ENCODE measurements at regions not wholly inside any gene's neighbourhood (a gene's known extent, or its start where the extent isn't known, plus 50 kb on each side); places are given as distances from the start of the nearest gene placed in this dataset.

DNA sequence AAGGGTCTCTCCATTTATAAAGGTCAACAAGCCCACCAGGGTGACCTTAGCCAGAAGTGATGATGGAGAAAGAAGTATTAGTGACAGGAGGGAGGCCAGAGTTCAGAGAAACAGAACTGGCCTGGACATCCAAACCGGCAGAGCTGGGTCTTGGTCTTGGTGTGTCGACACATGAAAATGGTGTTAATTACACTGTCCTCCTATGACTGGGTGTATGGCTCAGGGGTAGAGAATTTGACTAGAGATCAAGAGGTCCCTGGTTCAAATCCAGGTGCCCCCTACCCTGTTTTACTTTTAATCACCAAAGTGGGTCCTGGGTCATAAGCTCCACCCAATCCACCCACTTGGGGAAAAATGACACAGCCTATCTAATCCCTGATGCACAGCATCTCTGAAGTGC lies 110.6 kb upstream of the ZNF746 start:
- no peak for TF ChIP-seq EZH2 (IDR thresholded peaks at IDR 0.05; ENCODE audit: borderline replicate concordance, low read length)
- TF ChIP-seq, protein P1, sequence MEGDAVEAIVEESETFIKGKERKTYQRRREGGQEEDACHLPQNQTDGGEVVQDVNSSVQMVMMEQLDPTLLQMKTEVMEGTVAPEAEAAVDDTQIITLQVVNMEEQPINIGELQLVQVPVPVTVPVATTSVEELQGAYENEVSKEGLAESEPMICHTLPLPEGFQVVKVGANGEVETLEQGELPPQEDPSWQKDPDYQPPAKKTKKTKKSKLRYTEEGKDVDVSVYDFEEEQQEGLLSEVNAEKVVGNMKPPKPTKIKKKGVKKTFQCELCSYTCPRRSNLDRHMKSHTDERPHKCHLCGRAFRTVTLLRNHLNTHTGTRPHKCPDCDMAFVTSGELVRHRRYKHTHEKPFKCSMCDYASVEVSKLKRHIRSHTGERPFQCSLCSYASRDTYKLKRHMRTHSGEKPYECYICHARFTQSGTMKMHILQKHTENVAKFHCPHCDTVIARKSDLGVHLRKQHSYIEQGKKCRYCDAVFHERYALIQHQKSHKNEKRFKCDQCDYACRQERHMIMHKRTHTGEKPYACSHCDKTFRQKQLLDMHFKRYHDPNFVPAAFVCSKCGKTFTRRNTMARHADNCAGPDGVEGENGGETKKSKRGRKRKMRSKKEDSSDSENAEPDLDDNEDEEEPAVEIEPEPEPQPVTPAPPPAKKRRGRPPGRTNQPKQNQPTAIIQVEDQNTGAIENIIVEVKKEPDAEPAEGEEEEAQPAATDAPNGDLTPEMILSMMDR (conservative IDR thresholded peaks at IDR 0.05 in 1 of 2, IDR thresholded peaks at IDR 0.05 in 1 of 2; ENCODE audit: extremely low read depth in 1 of 2, insufficient read depth in 1 of 2, low read depth in 1 of 2, low read length in 2 of 2): no peak

All from mammary epithelial cell (primary cell).